Astrocyte of the hippocampus (primary cell): ENCODE measurements at regions not wholly inside any gene's neighbourhood (a gene's known extent, or its start where the extent isn't known, plus 50 kb on each side); places are given as distances from the start of the nearest gene placed in this dataset.
A peak's percentile ranks its signal among the peaks of the same experiment; 100 is the strongest.

Experiments
- DNase-seq: peaks from one replicate; pipeline ENCODE4 v3.0.0; 2011; ENCODE audit warnings: low read depth, low spot score

DNA sequence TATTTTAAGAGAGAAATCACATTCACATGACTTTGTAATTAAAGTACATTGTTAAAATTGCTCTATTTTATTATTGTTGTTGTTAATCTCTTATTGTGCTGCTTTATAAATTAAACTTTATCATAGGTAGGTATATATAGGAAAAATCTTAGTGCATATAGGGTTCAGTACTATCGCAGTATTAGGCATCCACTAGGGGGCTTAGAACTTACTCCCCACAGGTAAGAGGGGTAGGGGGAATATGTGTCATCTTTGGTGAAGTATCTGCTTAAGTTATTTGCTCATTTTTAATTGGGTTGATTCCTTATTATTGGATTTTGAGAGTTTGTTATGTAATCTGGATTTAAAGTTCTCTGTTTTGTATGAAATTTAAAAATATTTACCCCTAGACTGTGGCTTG, 385.2 kb downstream of the DUSP10 start:
- DNase-seq = no peak

DNA sequence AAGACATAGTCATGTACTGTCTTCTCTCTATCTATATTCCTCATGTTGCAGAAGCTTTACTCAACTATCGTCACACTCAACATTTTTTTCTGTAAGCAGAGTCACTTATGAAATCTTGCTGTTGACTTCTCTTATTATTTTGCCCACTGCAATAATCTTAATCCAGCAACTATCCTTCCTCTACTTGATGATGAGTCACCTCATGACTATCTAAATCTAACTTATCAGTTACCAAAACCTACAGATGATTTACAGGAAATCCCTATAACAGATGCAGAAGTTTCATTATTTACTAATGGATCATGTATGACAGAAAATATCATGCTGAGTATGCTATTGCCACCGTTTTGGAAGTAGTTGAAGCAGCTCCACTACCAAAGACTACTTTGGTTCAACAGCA, 378.9 kb downstream of the DUSP10 start:
- no peak for DNase-seq

- no peak for DNase-seq
Measured at GRCh38 chr1:221366495-221367110, 375.3 kb downstream of the DUSP10 start.

DNA sequence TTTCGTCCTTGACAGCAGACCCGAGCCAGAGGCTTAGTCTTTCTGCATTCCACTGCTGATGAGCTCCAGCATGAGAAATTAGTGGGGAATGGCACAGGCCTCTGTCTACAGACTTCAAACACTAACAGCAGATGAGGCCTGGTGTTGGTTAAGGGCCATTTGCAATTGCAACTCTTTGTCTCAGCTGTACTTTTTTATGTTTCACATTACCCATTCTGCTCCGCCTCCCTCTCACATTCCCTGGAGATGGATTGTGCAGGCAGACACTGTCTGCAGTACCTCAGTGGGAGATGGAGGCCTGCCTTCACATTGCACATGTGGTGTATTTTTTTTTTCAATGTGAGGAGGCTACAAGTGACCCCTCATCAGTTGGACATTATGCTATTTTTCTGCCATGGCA, 370.2 kb downstream of the DUSP10 start:
- no peak for DNase-seq

DNA sequence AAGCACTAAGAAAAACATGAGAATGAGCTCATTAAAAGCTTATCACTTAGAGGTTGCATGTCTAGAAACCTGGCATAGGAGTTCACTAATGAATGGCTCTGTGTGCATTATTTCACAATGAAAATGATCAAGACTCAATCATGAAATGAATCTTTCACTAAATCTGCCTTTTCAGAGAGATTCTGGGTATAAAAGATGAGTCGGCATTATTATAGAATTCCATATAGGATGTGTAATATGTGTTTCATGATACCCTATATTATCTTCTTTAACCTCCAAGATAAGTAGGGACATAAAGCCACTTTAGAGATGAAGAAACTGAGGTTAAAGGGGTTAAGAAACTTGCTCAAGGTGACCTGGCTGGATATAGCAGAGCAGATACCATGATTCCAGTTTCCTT, 368.1 kb downstream of the DUSP10 start:
- no peak for DNase-seq

DNA sequence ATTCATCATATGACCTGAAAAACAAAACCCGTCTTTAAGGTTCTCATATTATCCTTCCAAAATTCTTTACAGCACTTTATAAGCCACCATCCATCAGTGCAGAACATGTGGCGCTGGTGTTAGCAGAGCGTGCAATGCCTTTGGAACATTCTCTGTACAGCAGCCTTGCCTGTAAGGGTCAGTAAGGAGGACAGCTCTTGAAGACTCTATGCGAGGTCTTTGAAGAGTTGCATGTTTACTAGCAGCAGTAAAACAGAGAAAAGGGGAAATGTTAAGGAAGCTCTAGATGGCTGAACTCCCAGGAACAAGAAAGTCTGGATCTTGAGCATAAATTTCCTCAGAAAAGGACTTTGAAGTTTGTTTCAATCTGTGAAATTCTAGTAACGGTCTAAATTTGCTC, 365.6 kb downstream of the DUSP10 start:
- DNase-seq = no peak

GRCh38 chr1:221381910-221382623, 359.8 kb downstream of the DUSP10 start:
- DNase-seq = no peak

- DNase-seq = peak; percentile 86
Measured at GRCh38 chr1:221392453-221392852, 349.4 kb downstream of the DUSP10 start.

GRCh38 chr1:221394011-221394544, 347.8 kb downstream of the DUSP10 start:
- peak; percentile 79 for DNase-seq

DNA sequence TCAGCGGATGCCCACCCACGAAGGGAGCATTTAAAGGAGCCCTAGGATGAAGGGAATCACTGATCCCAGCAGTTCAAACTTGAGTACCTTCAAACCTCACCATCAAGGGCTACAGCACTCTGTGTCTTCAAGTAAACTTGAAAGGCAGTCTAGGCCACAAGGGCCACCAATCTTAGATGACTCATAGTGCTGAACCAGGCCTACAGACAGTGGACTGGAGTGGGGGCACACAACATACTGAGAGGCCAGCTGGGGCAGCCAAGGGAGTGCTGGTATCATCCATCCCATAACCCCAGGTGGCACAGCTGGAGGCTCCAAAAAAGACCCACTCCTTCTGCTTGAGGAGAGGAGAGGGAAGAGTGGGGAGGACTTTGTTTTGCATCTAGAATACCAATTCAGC, 345.4 kb downstream of the DUSP10 start:
- no peak for DNase-seq

- DNase-seq = peak; percentile 20
Measured at GRCh38 chr1:221397141-221397540, 344.7 kb downstream of the DUSP10 start.

GRCh38 chr1:221397606-221398005, 344.3 kb downstream of the DUSP10 start:
- no peak for DNase-seq

DNA sequence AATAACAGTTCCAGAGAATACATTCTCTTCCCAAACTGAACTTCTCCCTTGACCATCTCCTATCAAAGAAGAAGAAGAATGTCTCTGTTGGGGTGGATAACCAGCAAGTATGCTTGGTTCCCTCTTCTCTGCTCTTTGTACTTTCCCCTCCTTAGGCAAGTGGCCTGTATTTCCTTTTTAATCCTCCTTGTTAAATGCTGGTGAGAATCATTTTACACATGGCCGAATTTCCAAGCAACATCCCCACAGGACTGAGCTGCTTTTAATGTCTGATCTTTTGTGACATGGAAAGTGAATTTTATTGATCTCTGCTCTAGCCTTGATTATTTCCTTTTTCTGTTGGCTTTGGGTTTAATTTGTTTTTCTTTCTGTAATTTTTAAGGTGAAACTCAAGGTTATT, 336.7 kb downstream of the DUSP10 start:
- DNase-seq = no peak

GRCh38 chr1:221408117-221408803, 333.6 kb downstream of the DUSP10 start:
- DNase-seq = no peak

GRCh38 chr1:221411283-221411682, 330.6 kb downstream of the DUSP10 start:
- DNase-seq = no peak

DNA sequence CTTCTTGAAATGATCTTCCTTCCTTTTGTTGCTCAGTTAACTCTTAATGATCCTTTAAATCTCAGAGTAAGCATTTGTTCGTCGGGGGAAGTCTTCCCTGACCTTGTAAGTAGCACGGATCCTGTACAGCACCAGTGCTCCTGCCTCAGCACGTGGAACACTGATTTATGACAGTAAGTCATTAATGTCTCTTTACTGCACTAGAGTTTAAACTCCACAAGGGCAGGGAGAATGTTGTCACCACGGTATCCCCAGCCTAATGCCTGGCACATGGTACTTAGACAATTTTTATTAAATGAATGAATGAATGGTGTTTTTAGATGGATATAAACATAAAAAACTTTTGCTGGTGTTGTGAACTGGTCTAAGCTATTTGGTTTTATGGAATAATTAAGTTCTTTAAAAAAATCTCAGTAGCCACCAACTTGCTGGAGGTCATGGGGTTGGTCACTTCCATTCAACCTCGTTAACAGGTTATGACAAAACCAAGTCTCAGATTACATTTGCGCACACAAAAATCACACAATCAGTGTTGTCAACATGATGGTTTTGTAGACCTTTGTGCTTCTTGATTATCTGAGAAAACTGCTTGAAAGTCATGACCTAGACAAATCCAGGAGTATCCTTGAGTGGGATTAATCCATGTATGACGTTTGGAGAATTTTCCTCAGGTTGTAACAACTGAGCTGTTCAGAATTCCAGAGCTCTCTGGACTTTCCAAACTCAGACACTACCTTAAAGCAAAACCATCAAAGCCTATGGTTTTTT, 326.9 kb downstream of the DUSP10 start:
- DNase-seq = no peak

DNA sequence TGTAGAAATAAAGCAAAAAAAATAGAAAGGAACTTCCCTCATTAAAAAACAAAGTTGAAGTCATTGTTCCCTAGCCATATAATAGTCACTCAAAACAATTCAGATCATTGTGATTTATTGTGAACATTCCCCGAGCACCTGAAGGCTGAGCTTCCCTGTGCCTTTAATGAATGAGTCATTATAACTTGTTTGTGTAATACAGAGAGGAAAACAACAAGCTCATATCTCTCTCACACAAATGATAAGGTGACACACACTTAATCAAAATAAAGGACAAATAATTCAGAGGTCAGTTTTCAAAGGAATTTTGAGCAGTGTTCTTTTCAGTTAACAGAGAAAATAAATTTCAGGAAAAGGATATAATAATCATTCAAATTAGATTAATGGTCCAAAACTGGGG, 326.2 kb downstream of the DUSP10 start:
- no peak for DNase-seq

GRCh38 chr1:221416142-221416541, 325.7 kb downstream of the DUSP10 start:
- DNase-seq = no peak

- DNase-seq = no peak
Measured at GRCh38 chr1:221416723-221417122, 325.2 kb downstream of the DUSP10 start.

DNA sequence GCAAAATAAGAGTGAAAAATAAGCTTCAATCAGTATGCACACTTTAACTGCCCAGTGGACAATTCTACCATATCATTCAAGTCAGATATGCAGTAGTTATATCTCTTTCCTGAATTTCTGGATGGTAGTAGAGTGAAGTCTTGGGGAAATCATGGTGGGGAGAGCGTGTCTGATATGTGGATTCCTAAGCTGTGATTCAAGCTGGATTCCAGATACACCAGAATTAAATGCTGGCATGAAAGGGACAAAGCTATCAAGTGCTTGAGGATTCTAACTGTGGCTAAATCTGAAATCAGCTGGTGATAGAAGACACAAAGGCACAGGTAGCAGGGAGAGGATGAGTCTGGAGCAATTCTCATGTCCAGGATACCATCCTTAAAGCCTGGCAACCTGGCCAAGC, 323.5 kb downstream of the DUSP10 start:
- DNase-seq = peak; percentile 67

- DNase-seq = peak; percentile 55
Measured at GRCh38 chr1:221419513-221420095, 322.3 kb downstream of the DUSP10 start.

GRCh38 chr1:221429264-221429663, 312.6 kb downstream of the DUSP10 start:
- DNase-seq = no peak
